GM12878 (cell line): ENCODE measurements at regions not wholly inside any gene's neighbourhood (a gene's known extent, or its start where the extent isn't known, plus 50 kb on each side); places are given as distances from the start of the nearest gene placed in this dataset.

ENCODE experiments used
- ATAC-seq: fragments of 200-7000 bp; cut with Tn5 transposase; 3 replicates; pipeline ENCODE4 v1.9.1; 2020; ENCODE audit warnings: mild to moderate bottlenecking, moderate library complexity
- BruUV-seq: library from RNA; stranded (reverse); fragments of 400-500 nt; replicated peaks from 2 replicates; lab custom pipeline; 2021; lab: Mats Ljungman, UMichigan
- CTCF ChIA-PET: fragments of 300-600 bp; sonication (Branson Sonifier 250); formaldehyde crosslinking; extraction: SDS; loops from one replicate; lab custom pipeline; 2021; ENCODE audit warnings: inconsistent platforms; lab: Yijun Ruan, JAX
- POLR2A ChIA-PET: fragments of 350-600 bp; formaldehyde crosslinking; extraction: SDS; loops from one replicate; lab custom pipeline; 2021; ENCODE audit warnings: inconsistent platforms; lab: Charles Lee
- RAD21 ChIA-PET: fragments of 300-600 bp; sonication (Branson Sonifier 250); formaldehyde crosslinking; loops from one replicate; lab custom pipeline; 2023; ENCODE audit warnings: antibody characterized with exemption; ENCODE audit not compliant: unreplicated experiment; lab: Charles Lee
- SMC1A ChIA-PET: fragments of 300-600 bp; sonication (Branson Sonifier 250); formaldehyde crosslinking; loops from one replicate; lab custom pipeline; 2023; ENCODE audit not compliant: unreplicated experiment, uncharacterized antibody; lab: Charles Lee
- DNase-seq: peaks from one replicate; pipeline ENCODE4 v3.0.0-alpha.2; 2011; ENCODE audit warnings: low read depth, low spot score
- FAIRE-seq: peaks from 3 replicates; lab custom pipeline; 2011; peaks lifted over from hg19 to GRCh38; lab: Jason Lieb, UNC
- H2AFZ ChIP-seq: 2 replicates; pipeline ENCODE4 v1.6.0; 2011; ENCODE audit warnings: low read depth, low read length, control low read depth; ENCODE audit not compliant: control insufficient read depth
- H3K27ac ChIP-seq: 2 replicates; pipeline ENCODE4 v1.5.1; 2011; ENCODE audit warnings: control low read depth; ENCODE audit not compliant: control insufficient read depth, insufficient read depth
- H3K27me3 ChIP-seq, 2 experiments: replicated peaks in 1 of 2; 2 replicates each; pipeline versions ENCODE4 v1.6.0 to v1.6.1; 2011; ENCODE audit warnings: low read length in 1 of 2; ENCODE audit not compliant: control insufficient read depth in 2 of 2, insufficient read depth in 2 of 2
- H3K36me3 ChIP-seq, 2 experiments: 2 replicates each; pipeline ENCODE4 v1.5.1; 2011; ENCODE audit warnings: low read length in 1 of 2; ENCODE audit not compliant: control insufficient read depth in 2 of 2, insufficient read depth in 2 of 2
- H3K4me1 ChIP-seq: 2 replicates; pipeline ENCODE4 v1.6.1; 2011; ENCODE audit warnings: mild to moderate bottlenecking, low read length, moderate library complexity, mixed read lengths; ENCODE audit not compliant: control insufficient read depth, insufficient read depth
- H3K4me2 ChIP-seq: 2 replicates; pipeline ENCODE4 v1.6.0; 2011; ENCODE audit warnings: control low read depth; ENCODE audit not compliant: control insufficient read depth, insufficient read depth
- H3K4me3 ChIP-seq: fragments of 200-600 bp; sonication (generic); 2 replicates; pipeline ENCODE4 v1.5.1; 2016
- H3K79me2 ChIP-seq: 2 replicates; pipeline ENCODE4 v1.6.0; 2011; ENCODE audit warnings: low read length; ENCODE audit not compliant: control insufficient read depth, insufficient read depth
- H3K9ac ChIP-seq: 2 replicates; pipeline ENCODE4 v1.8.0; 2011; ENCODE audit warnings: low read length, control low read depth, mixed read lengths; ENCODE audit not compliant: control insufficient read depth, insufficient read depth
- H3K9me3 ChIP-seq: replicated peaks from 3 replicates; pipeline ENCODE4 v1.5.1; 2011; ENCODE audit warnings: mild to moderate bottlenecking, low read length; ENCODE audit not compliant: control insufficient read depth, insufficient read depth
- H4K20me1 ChIP-seq: 2 replicates; pipeline ENCODE4 v1.6.0; 2011; ENCODE audit not compliant: control insufficient read depth, insufficient read depth
- BCLAF1 ChIP-seq: fragments of 450-650 bp; IDR thresholded peaks from 2 replicates; pipeline ENCODE4 v1.6.1; 2017; ENCODE audit warnings: antibody characterized with exemption, mild to moderate bottlenecking, moderate library complexity
- DPF2 ChIP-seq: fragments of 450-650 bp; IDR thresholded peaks from 2 replicates; pipeline ENCODE4 v1.6.1; 2017; ENCODE audit warnings: mild to moderate bottlenecking
- IRF5 ChIP-seq: fragments of 450-650 bp; IDR thresholded peaks from 2 replicates; pipeline ENCODE4 v1.6.1; 2017; ENCODE audit warnings: borderline replicate concordance
- JUNB ChIP-seq: IDR thresholded peaks from 2 replicates; pipeline ENCODE4 v1.6.1; 2016; ENCODE audit warnings: antibody characterized with exemption, mild to moderate bottlenecking
- MAX ChIP-seq: IDR thresholded peaks from 2 replicates; pipeline ENCODE4 v1.6.1; 2012; ENCODE audit warnings: low read depth, low read length, improper control_type of control experiment
- NBN ChIP-seq: fragments of 450-650 bp; IDR thresholded peaks from 2 replicates; pipeline ENCODE4 v1.6.1; 2016
- NFIC ChIP-seq: IDR thresholded peaks from 2 replicates; pipeline ENCODE4 v1.6.1; 2012; ENCODE audit warnings: low read depth, mild to moderate bottlenecking, inconsistent platforms, low read length, moderate library complexity
- NFYA ChIP-seq: IDR thresholded peaks from 2 replicates; pipeline ENCODE4 v1.6.1; 2011; ENCODE audit warnings: low read depth, mild to moderate bottlenecking, low read length, improper control_type of control experiment, borderline replicate concordance
- NR2F1 ChIP-seq: fragments of 450-650 bp; conservative IDR thresholded peaks from 2 replicates; pipeline ENCODE4 v1.6.1; 2017; ENCODE audit warnings: mild to moderate bottlenecking
- POLR2AphosphoS2 ChIP-seq: IDR thresholded peaks from 2 replicates; pipeline ENCODE4 v1.6.1; 2011; ENCODE audit warnings: low read depth, mild to moderate bottlenecking, low read length, improper control_type of control experiment, moderate library complexity
- PRDM15 ChIP-seq: fragments of 450-650 bp; formaldehyde crosslinking; IDR thresholded peaks from 2 replicates; pipeline ENCODE4 v1.4.0; 2020; ENCODE audit warnings: mild to moderate bottlenecking, moderate library complexity
- RAD51 ChIP-seq: fragments of 450-650 bp; IDR thresholded peaks from 2 replicates; pipeline ENCODE4 v1.6.1; 2016; ENCODE audit warnings: moderate library complexity, mild to moderate bottlenecking, inconsistent platforms
- RFX5 ChIP-seq: IDR thresholded peaks from 2 replicates; pipeline ENCODE4 v1.6.1; 2011; ENCODE audit warnings: low read depth, low read length, improper control_type of control experiment
- SIN3A ChIP-seq: IDR thresholded peaks from 2 replicates; pipeline ENCODE4 v1.6.1; 2012; ENCODE audit warnings: low read depth, low read length, improper control_type of control experiment
- SMAD1 ChIP-seq: fragments of 450-650 bp; IDR thresholded peaks from 2 replicates; pipeline ENCODE4 v1.6.1; 2018; ENCODE audit warnings: mild to moderate bottlenecking, low read depth; ENCODE audit not compliant: partially characterized antibody
- SUZ12 ChIP-seq: fragments of 200-600 bp; sonication (generic); IDR thresholded peaks from one replicate; pipeline ENCODE4 v1.6.1; 2018; ENCODE audit warnings: antibody characterized with exemption, mild to moderate bottlenecking; ENCODE audit not compliant: unreplicated experiment
- ZBED1 ChIP-seq: IDR thresholded peaks from 2 replicates; pipeline ENCODE4 v1.6.1; 2016; ENCODE audit warnings: borderline replicate concordance
- ZNF384 ChIP-seq: IDR thresholded peaks from 2 replicates; pipeline ENCODE4 v1.6.1; 2012; ENCODE audit warnings: low read depth, mild to moderate bottlenecking, low read length, improper control_type of control experiment, borderline replicate concordance
- WGBS: methylation state at CpG from one replicate; pipeline ENCODE4 v1.1.6; 2016; ENCODE audit warnings: low lambda C conversion rate; ENCODE audit not compliant: insufficient replicate concordance, insufficient coverage; ENCODE audit errors: missing lambda C conversion rate; 5-methylcytosine and 5-hydroxymethylcytosine counted together
- in situ Hi-C: fragments of 300-500 bp; cut with MboI; formaldehyde crosslinking; loops from 9 replicates; pipeline ENCODE4 v1.14.3; 2018; ENCODE audit warnings: mixed read lengths
- intact Hi-C: fragments of 100-400 bp; cut with micrococcal nuclease; formaldehyde crosslinking; loops from one replicate; pipeline ENCODE4 v1.14.2; 2022; ENCODE audit not compliant: unreplicated experiment

DNA sequence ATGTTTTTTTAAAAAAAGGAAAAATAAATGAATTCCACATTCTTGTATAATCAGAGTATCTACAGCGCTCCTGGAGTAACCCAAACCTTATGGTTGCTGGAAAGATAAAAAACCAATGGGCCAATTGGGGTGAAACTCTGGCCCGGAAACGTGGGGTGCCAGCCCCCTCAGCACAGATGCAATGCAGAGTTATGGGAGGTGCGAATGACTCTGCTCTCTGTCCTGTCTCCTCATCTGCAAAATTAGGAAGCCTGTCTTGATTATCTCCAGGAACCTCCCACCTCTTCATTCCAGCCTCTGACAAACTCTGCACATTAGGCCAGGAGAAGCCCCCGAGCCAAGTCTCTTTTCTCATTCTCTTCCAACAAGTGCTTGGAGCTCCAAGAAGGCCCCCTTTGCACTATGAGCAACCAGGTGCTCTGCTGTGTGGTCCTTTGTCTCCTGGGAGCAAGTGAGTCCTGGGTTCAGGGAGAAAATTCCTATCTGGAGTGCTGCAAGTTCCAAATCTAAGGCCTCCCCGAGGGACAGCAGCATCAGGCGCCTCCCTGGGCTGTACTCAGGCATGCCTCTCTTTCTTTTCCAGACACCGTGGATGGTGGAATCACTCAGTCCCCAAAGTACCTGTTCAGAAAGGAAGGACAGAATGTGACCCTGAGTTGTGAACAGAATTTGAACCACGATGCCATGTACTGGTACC is 130.5 kb upstream of the PRSS1 start:
- ATAC-seq, result no peak
- BruUV-seq, result no TSS peak
- intact Hi-C loops, result no loop called here
- in situ Hi-C loops, result no loop called here
- SMC1A ChIA-PET, result no interaction called here
- no peaks in the 10 kb centered on the region; the same call in 1 of the 2 replicates for H4K20me1 ChIP-seq
- H3K79me2 ChIP-seq, result no peaks in the 10 kb centered on the region
- H3K36me3 ChIP-seq, result no peaks in the 10 kb centered on the region
- no peaks in the 10 kb centered on the region for H3K4me1 ChIP-seq
- FAIRE-seq, result no peak
- no peak for DNase-seq
- H2AFZ ChIP-seq, result no peak overlapping the region
- POLR2A ChIA-PET, result no interaction called here
- H3K27me3 ChIP-seq, result peaks cover 0 to 4% of the 10 kb centered on the region in 2 experiments; a peak in 2 of 4 replicates
- H3K27ac ChIP-seq, result no peak overlapping the region
- WGBS, result 28% methylated on average over 9 of the region's 9 CpGs
- H3K4me2 ChIP-seq, result no peak overlapping the region
- no peak overlapping the region for H3K9ac ChIP-seq
- no peak overlapping the region for H3K4me3 ChIP-seq
- RAD21 ChIA-PET, result no interaction called here
- H3K9me3 ChIP-seq, result no peaks in the 10 kb centered on the region
- CTCF ChIA-PET, result interaction anchor here (1.0 to 1.7 kb wide), 2 partner anchors 13 to 192 kb away, joined by 3 read pairs; no protein-coding TSS in a partner anchor
- TF ChIP-seq NR2F1, result no peak
- no peak for TF ChIP-seq RFX5
- TF ChIP-seq NFYA, result no peak
- TF ChIP-seq SMAD1, result no peak
- TF ChIP-seq NBN, result no peak
- TF ChIP-seq JUNB, result no peak
- TF ChIP-seq RAD51, result no peak
- no peak for TF ChIP-seq DPF2
- TF ChIP-seq SUZ12, result no peak
- TF ChIP-seq ZBED1, result no peak
- TF ChIP-seq PRDM15, result no peak
- TF ChIP-seq NFIC, result no peak
- TF ChIP-seq MAX, result no peak
- no peak for TF ChIP-seq ZNF384
- no peak for TF ChIP-seq POLR2AphosphoS2
- TF ChIP-seq BCLAF1, result no peak
- TF ChIP-seq IRF5, result no peak
- TF ChIP-seq SIN3A, result no peak
